ENCODE measurements at regions not wholly inside any gene's neighbourhood (a gene's known extent, or its start where the extent isn't known, plus 50 kb on each side); places are given as distances from the start of the nearest gene placed in this dataset.

DNA sequence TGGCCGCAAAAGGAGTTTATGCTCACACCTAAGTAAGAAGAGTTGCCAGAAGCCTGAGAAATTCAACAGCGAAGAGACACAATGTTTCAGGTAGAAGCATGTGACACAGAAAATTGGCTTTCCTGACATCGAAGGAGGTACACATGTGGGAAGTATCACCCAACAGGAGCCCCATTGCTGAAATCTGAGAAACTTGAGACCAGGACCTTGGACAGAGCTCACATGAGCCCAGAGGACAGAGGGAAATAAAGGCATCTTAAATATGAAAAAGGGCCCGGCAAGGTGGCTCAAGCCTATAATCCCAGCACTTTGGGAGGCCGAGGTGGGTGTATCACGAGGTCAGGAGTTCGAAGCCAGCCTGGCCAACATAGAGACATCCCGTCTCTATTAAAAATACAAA, 304.1 kb upstream of the C16orf82 start:
- H3K9me3 Mint-ChIP-seq (ENCODE audit: unreplicated experiment) = peaks cover 33% of the 10 kb centered on the region
- intact Hi-C loops (cut with micrococcal nuclease) = no loop called here
- no peaks in the 10 kb centered on the region for H3K36me3 Mint-ChIP-seq (ENCODE audit: insufficient read depth, unreplicated experiment)
- H3K4me3 Mint-ChIP-seq (ENCODE audit: unreplicated experiment) = no peak overlapping the region
- no peaks in the 10 kb centered on the region for H3K4me1 Mint-ChIP-seq (ENCODE audit: insufficient read depth, unreplicated experiment)
- H3K27me3 Mint-ChIP-seq (ENCODE audit: insufficient read depth, unreplicated experiment) = no peaks in the 10 kb centered on the region
- no peak overlapping the region for H3K27ac Mint-ChIP-seq (ENCODE audit: low read depth, unreplicated experiment)
- TF ChIP-seq, protein P1, sequence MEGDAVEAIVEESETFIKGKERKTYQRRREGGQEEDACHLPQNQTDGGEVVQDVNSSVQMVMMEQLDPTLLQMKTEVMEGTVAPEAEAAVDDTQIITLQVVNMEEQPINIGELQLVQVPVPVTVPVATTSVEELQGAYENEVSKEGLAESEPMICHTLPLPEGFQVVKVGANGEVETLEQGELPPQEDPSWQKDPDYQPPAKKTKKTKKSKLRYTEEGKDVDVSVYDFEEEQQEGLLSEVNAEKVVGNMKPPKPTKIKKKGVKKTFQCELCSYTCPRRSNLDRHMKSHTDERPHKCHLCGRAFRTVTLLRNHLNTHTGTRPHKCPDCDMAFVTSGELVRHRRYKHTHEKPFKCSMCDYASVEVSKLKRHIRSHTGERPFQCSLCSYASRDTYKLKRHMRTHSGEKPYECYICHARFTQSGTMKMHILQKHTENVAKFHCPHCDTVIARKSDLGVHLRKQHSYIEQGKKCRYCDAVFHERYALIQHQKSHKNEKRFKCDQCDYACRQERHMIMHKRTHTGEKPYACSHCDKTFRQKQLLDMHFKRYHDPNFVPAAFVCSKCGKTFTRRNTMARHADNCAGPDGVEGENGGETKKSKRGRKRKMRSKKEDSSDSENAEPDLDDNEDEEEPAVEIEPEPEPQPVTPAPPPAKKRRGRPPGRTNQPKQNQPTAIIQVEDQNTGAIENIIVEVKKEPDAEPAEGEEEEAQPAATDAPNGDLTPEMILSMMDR (IDR thresholded peaks at IDR 0.05; ENCODE audit: unreplicated experiment) = no peak
- POLR2A ChIA-PET = no interaction called here
- CTCF ChIA-PET = no interaction called here
- no TSS peak for BruUV-seq (replicated peaks)
- DNase-seq (ENCODE audit: unreplicated experiment) = no peak

- no peaks in the 10 kb centered on the region for H3K27me3 Mint-ChIP-seq (ENCODE audit: insufficient read depth, unreplicated experiment)
- H3K9me3 Mint-ChIP-seq (ENCODE audit: unreplicated experiment) = peaks cover 38% of the 10 kb centered on the region
- no peak overlapping the region for H3K27ac Mint-ChIP-seq (ENCODE audit: low read depth, unreplicated experiment)
- intact Hi-C loops (cut with micrococcal nuclease) = no loop called here
- TF ChIP-seq, protein P1 (IDR thresholded peaks at IDR 0.05; ENCODE audit: unreplicated experiment) = no peak
- no TSS peak for BruUV-seq (replicated peaks)
- no peak for DNase-seq (ENCODE audit: unreplicated experiment)
- POLR2A ChIA-PET = no interaction called here
- no peaks in the 10 kb centered on the region for H3K36me3 Mint-ChIP-seq (ENCODE audit: insufficient read depth, unreplicated experiment)
- no peaks in the 10 kb centered on the region for H3K4me1 Mint-ChIP-seq (ENCODE audit: insufficient read depth, unreplicated experiment)
- CTCF ChIA-PET = interaction anchor here (0.6 kb wide), 1 partner anchor 75 kb away, joined by 3 read pairs; no protein-coding TSS in a partner anchor
- no peak overlapping the region for H3K4me3 Mint-ChIP-seq (ENCODE audit: unreplicated experiment)
Measured at GRCh38 chr16:26765087-26765486, 301.6 kb upstream of the C16orf82 start.

- POLR2A ChIA-PET = no interaction called here
- no peak for DNase-seq (ENCODE audit: unreplicated experiment)
- TF ChIP-seq, protein P1 (IDR thresholded peaks at IDR 0.05; ENCODE audit: unreplicated experiment) = no peak
- intact Hi-C loops (cut with micrococcal nuclease) = no loop called here
- no peaks in the 10 kb centered on the region for H3K27me3 Mint-ChIP-seq (ENCODE audit: insufficient read depth, unreplicated experiment)
- no peak overlapping the region for H3K27ac Mint-ChIP-seq (ENCODE audit: low read depth, unreplicated experiment)
- BruUV-seq (replicated peaks) = no TSS peak
- CTCF ChIA-PET = interaction anchor here (0.6 kb wide), 1 partner anchor 790 kb away, joined by 3 read pairs; no protein-coding TSS in a partner anchor
- peaks cover 39% of the 10 kb centered on the region for H3K9me3 Mint-ChIP-seq (ENCODE audit: unreplicated experiment)
- no peaks in the 10 kb centered on the region for H3K4me1 Mint-ChIP-seq (ENCODE audit: insufficient read depth, unreplicated experiment)
- no peak overlapping the region for H3K4me3 Mint-ChIP-seq (ENCODE audit: unreplicated experiment)
- H3K36me3 Mint-ChIP-seq (ENCODE audit: insufficient read depth, unreplicated experiment) = no peaks in the 10 kb centered on the region
Measured at GRCh38 chr16:26768385-26769010, 298.2 kb upstream of the C16orf82 start.

GRCh38 chr16:26770547-26770946, 296.2 kb upstream of the C16orf82 start:
- intact Hi-C loops (cut with micrococcal nuclease) = no loop called here
- no peaks in the 10 kb centered on the region for H3K4me1 Mint-ChIP-seq (ENCODE audit: insufficient read depth, unreplicated experiment)
- H3K36me3 Mint-ChIP-seq (ENCODE audit: insufficient read depth, unreplicated experiment) = no peaks in the 10 kb centered on the region
- no peak overlapping the region for H3K27ac Mint-ChIP-seq (ENCODE audit: low read depth, unreplicated experiment)
- CTCF ChIA-PET = no interaction called here
- BruUV-seq (replicated peaks) = no TSS peak
- POLR2A ChIA-PET = no interaction called here
- peaks cover 32% of the 10 kb centered on the region for H3K9me3 Mint-ChIP-seq (ENCODE audit: unreplicated experiment)
- no peak for DNase-seq (ENCODE audit: unreplicated experiment)
- H3K27me3 Mint-ChIP-seq (ENCODE audit: insufficient read depth, unreplicated experiment) = no peaks in the 10 kb centered on the region
- no peak overlapping the region for H3K4me3 Mint-ChIP-seq (ENCODE audit: unreplicated experiment)
- TF ChIP-seq, protein P1 (IDR thresholded peaks at IDR 0.05; ENCODE audit: unreplicated experiment) = no peak

Data from MCF 10A (cell line).